ENCODE measurements at regions not wholly inside any gene's neighbourhood (a gene's known extent, or its start where the extent isn't known, plus 50 kb on each side); places are given as distances from the start of the nearest gene placed in this dataset.

GRCh38 chr2:150090031-150090430 lies 397.4 kb downstream of the RND3 start:
- no peak for TF ChIP-seq CTCF (IDR thresholded peaks at IDR 0.05)
- TF ChIP-seq ZFX (IDR thresholded peaks at IDR 0.05; ENCODE audit: borderline replicate concordance): no peak

DNA sequence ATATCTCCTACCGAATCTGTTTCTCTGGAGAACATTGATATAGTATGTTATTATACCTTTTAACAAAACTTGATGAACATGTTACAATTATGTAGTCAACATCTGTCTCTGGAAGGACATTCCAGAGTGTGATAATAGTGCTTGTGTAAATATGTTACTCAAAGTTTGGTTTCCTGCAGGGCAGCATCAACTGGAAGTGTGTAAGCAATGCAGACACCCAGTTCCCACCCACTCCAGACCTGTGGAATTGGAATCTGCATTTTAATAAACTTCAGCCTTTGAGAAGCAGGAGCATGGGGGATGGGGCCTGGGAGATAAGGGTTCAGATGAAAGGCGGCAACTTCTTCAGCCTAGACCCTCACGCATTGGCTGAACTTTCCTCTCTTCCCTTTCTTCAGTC lies 398.9 kb downstream of the RND3 start:
- no peak overlapping the region for H3K27ac ChIP-seq
- no peak for TF ChIP-seq CTCF (IDR thresholded peaks at IDR 0.05)
- no peak for TF ChIP-seq ZFX (IDR thresholded peaks at IDR 0.05; ENCODE audit: borderline replicate concordance)

More at GRCh38 chr2:150090031-150090430, 397.4 kb downstream of the RND3 start:
- H3K27ac ChIP-seq: no peak overlapping the region

- TF ChIP-seq ZFX (IDR thresholded peaks at IDR 0.05; ENCODE audit: borderline replicate concordance): no peak
- TF ChIP-seq CTCF (IDR thresholded peaks at IDR 0.05): no peak
Observed at GRCh38 chr2:150085478-150085877, 402.0 kb downstream of the RND3 start.

GRCh38 chr2:150081775-150082481 lies 405.5 kb downstream of the RND3 start:
- no peak overlapping the region for H3K27ac ChIP-seq
- TF ChIP-seq CTCF (IDR thresholded peaks at IDR 0.05): no peak
- no peak for TF ChIP-seq ZFX (IDR thresholded peaks at IDR 0.05; ENCODE audit: borderline replicate concordance)

More at GRCh38 chr2:150085478-150085877, 402.0 kb downstream of the RND3 start:
- H3K27ac ChIP-seq: no peak overlapping the region

DNA sequence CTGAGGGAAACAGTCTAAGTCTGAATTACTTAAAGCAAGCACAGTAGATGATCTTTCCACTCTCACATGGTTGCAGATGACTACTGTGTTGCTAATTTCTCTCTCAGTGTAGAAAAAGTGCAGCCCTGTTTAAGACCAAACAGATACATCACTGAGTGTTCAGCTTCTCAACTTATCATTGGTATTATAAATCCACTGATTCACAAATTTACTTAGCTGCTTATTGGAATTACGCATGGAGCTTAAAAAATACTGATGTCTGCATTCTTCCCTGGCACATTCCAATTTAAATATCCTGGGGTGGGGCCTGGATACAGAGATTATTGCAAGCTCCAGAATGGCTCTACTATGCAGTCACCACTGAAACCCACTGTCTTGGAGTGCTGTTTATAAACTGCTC lies 411.2 kb downstream of the RND3 start:
- H3K27ac ChIP-seq: no peak overlapping the region
- TF ChIP-seq ZFX (IDR thresholded peaks at IDR 0.05; ENCODE audit: borderline replicate concordance) (no peak), CTCF (IDR thresholded peaks at IDR 0.05) (no peak)

DNA sequence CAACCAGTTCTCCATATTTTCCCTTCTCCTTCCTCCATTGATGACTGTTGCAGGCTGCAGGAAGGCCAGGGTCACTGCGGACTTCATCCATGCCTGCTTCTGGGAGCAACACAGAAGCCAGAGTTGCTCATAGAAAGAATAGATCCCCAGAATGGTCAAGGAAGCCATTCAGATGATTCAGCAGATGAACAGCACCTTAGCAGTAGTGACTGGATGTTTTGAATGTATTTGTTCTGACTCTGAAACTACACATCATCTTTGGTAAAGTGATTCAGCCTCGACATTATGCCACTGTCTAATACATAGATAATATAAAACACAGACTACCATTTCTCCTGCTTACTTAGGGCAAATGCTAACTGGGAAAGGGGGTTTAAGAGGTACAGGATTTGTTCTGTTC lies 411.6 kb downstream of the RND3 start:
- TF ChIP-seq ZFX (IDR thresholded peaks at IDR 0.05; ENCODE audit: borderline replicate concordance) (no peak), CTCF (IDR thresholded peaks at IDR 0.05) (no peak)
- H3K27ac ChIP-seq: no peak overlapping the region

- H3K27ac ChIP-seq: no peak overlapping the region
- TF ChIP-seq ZFX (IDR thresholded peaks at IDR 0.05; ENCODE audit: borderline replicate concordance) (no peak), CTCF (IDR thresholded peaks at IDR 0.05) (no peak)
Observed at GRCh38 chr2:150066490-150066889, 421.0 kb downstream of the RND3 start.
